BE2C (cell line): ENCODE measurements at regions not wholly inside any gene's neighbourhood (a gene's known extent, or its start where the extent isn't known, plus 50 kb on each side); places are given as distances from the start of the nearest gene placed in this dataset.

Experiments
- DNase-seq: peaks from one replicate; pipeline ENCODE4 v3.0.0-alpha.2; 2020
- H3K27me3 ChIP-seq: fragments of 250-450 bp; sonication (Bioruptor Pico); 2 replicates; pipeline ENCODE4 v1.5.1; 2020; ENCODE audit warnings: mild to moderate bottlenecking
- H3K36me3 ChIP-seq: fragments of 250-450 bp; sonication (Bioruptor Pico); 2 replicates; pipeline ENCODE4 v1.5.1; 2020; ENCODE audit warnings: mild to moderate bottlenecking
- H3K4me1 ChIP-seq: fragments of 250-450 bp; sonication (Bioruptor Pico); 2 replicates; pipeline ENCODE4 v1.5.1; 2020
- H3K4me3 ChIP-seq: 2 replicates; pipeline ENCODE4 v1.5.1; 2011; ENCODE audit warnings: low read depth, low read length
- H3K9me3 ChIP-seq: fragments of 250-450 bp; sonication (Bioruptor Pico); 2 replicates; pipeline ENCODE4 v1.5.1; 2020
- CTCF ChIP-seq: IDR thresholded peaks from 2 replicates; pipeline ENCODE4 v1.5.1; 2012; ENCODE audit warnings: mild to moderate bottlenecking, low read depth, low read length

GRCh38 chr2:217055624-217056023 lies 195.8 kb upstream of the TNP1 start:
- TF ChIP-seq CTCF, result no peak
- Histone ChIP-seq H3K9me3 (no peaks in the 10 kb centered on the region), H3K27me3 (no peaks in the 10 kb centered on the region), H3K4me3 (no peak overlapping the region), H3K4me1 (peaks cover 2% of the 10 kb centered on the region; the same call in 1 of the 2 replicates), H3K36me3 (no peaks in the 10 kb centered on the region)
- DNase-seq, result no peak

DNA sequence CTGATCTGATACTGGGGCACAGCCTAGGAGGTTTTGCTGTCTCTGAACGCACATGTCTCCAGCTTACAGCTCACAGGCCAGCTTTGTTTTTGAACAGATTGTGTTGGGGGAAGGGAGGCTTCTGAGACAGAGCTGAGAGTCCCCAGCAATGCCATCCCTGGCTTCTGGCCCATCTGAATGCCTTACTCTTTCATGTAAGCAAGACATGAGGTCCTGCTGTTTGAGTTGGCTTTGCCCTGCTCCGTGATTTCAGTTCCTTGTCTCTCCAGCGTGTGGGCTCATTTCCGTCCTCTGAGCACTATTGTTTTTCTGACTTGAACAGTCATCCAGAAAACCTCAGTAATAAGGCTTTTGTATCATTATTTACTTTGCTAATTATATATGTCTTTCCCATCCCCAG lies 194.9 kb upstream of the TNP1 start:
- peaks cover 2% of the 10 kb centered on the region; the same call in 1 of the 2 replicates for H3K4me1 ChIP-seq
- no peak for DNase-seq
- no peak for TF ChIP-seq CTCF
- H3K4me3 ChIP-seq, result no peak overlapping the region
- no peaks in the 10 kb centered on the region for H3K36me3 ChIP-seq
- H3K9me3 ChIP-seq, result no peaks in the 10 kb centered on the region
- H3K27me3 ChIP-seq, result no peaks in the 10 kb centered on the region

DNA sequence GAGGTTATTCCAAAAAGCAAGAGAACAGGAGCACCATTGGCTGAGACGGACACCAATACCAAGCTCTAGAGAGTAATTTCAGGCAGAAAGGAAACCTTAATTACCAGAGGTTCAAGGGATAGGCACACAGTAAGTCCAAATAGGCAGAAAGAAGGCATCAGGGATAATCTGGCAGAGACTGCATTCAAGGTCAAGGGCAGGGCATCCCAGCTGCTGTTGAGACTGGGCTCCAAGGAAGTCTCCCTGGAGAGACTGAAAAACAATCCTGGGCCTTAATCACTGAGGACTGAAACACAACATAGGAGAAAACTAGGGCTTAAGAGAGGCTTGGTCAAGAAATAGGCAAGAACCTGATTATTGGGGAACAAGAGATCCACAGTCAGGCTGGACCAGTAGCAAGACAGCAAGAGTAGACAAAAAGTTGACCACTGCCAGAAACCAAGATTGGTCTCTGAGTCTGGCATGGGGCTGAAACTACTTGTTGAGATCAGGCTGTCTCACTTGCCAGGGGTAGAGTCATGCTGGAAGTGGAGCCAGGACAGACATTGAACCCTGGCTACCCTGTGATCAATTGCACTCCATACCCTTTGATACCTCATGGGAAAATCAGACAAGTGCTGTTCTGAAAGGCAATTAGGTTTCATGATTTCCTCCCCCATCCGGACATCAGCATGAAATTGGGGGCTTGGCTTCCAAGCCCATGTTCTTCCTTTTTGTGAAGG lies 193.2 kb upstream of the TNP1 start:
- Histone ChIP-seq H3K36me3 (no peaks in the 10 kb centered on the region), H3K4me3 (no peak overlapping the region), H3K9me3 (no peaks in the 10 kb centered on the region), H3K27me3 (no peaks in the 10 kb centered on the region), H3K4me1 (peaks cover 2% of the 10 kb centered on the region; the same call in 1 of the 2 replicates)
- TF ChIP-seq CTCF, result no peak
- DNase-seq, result no peak

GRCh38 chr2:217051416-217051815 lies 191.6 kb upstream of the TNP1 start:
- Histone ChIP-seq H3K4me1 (peaks cover 2% of the 10 kb centered on the region; the same call in 1 of the 2 replicates), H3K4me3 (no peak overlapping the region), H3K9me3 (no peaks in the 10 kb centered on the region), H3K36me3 (no peaks in the 10 kb centered on the region), H3K27me3 (no peaks in the 10 kb centered on the region)
- DNase-seq, result no peak
- TF ChIP-seq CTCF, result no peak

- H3K4me1 ChIP-seq, result no peaks in the 10 kb centered on the region
- DNase-seq, result no peak
Measured at GRCh38 chr2:217049956-217050355, 190.1 kb upstream of the TNP1 start.

More at GRCh38 chr2:217049956-217050355, 190.1 kb upstream of the TNP1 start:
- Histone ChIP-seq H3K27me3 (no peaks in the 10 kb centered on the region), H3K36me3 (no peaks in the 10 kb centered on the region), H3K9me3 (no peaks in the 10 kb centered on the region), H3K4me3 (no peak overlapping the region)
- no peak for TF ChIP-seq CTCF
